Keratinocyte (primary cell): ENCODE measurements at regions not wholly inside any gene's neighbourhood (a gene's known extent, or its start where the extent isn't known, plus 50 kb on each side); places are given as distances from the start of the nearest gene placed in this dataset.

Experiments
- DNase-seq: peaks from one replicate; pipeline ENCODE4 v3.0.0-alpha.2; 2011; ENCODE audit warnings: low read depth, missing footprints, low spot score
- FAIRE-seq: peaks from 2 replicates; lab custom pipeline; 2011; peaks lifted over from hg19 to GRCh38; lab: Jason Lieb, UNC
- H2AFZ ChIP-seq: 2 replicates; pipeline ENCODE4 v1.6.0; 2012; ENCODE audit warnings: low read length, control low read depth, inconsistent platforms; ENCODE audit not compliant: control insufficient read depth
- H3K27ac ChIP-seq: 2 replicates; pipeline ENCODE4 v1.5.1; 2011; ENCODE audit warnings: low read length; ENCODE audit not compliant: control insufficient read depth, insufficient read depth
- H3K27me3 ChIP-seq: 3 replicates; pipeline ENCODE4 v1.6.0; 2011; ENCODE audit warnings: low read length; ENCODE audit not compliant: control insufficient read depth, insufficient read depth; ENCODE audit errors: extremely low read depth
- H3K36me3 ChIP-seq, 2 experiments: 2 replicates in 1 of 2; 3 replicates in 1 of 2; pipeline ENCODE4 v1.5.1; 2011; ENCODE audit warnings: low read length in 2 of 2, mild to moderate bottlenecking in 1 of 2; ENCODE audit not compliant: control insufficient read depth in 2 of 2, insufficient read depth in 2 of 2; ENCODE audit errors: extremely low read depth in 1 of 2
- H3K4me1 ChIP-seq: 3 replicates; pipeline ENCODE4 v1.5.1; 2011; ENCODE audit warnings: low read length; ENCODE audit not compliant: control insufficient read depth, insufficient read depth; ENCODE audit errors: extremely low read depth
- H3K4me2 ChIP-seq: 3 replicates; pipeline ENCODE4 v1.6.0; 2011; ENCODE audit warnings: low read depth, low read length; ENCODE audit not compliant: control insufficient read depth, insufficient read depth; ENCODE audit errors: extremely low read depth
- H3K4me3 ChIP-seq, 3 experiments: fragments of 200-600 bp in 1 of 3; sonication (generic) in 1 of 3; 2 replicates in 2 of 3; 3 replicates in 1 of 3; pipeline ENCODE4 v1.5.1; 2011 to 2016; ENCODE audit warnings: low read length in 3 of 3, mild to moderate bottlenecking in 3 of 3, control low read depth in 2 of 3, inconsistent platforms in 1 of 3, low read depth in 1 of 3, mixed read lengths in 1 of 3, mixed run types in 1 of 3, moderate library complexity in 1 of 3; ENCODE audit not compliant: control insufficient read depth in 2 of 3, insufficient read depth in 2 of 3; ENCODE audit errors: extremely low read depth in 1 of 3
- H3K79me2 ChIP-seq: 2 replicates; pipeline ENCODE4 v1.6.0; 2012; ENCODE audit warnings: low read length; ENCODE audit not compliant: control insufficient read depth, insufficient read depth
- H3K9ac ChIP-seq: 3 replicates; pipeline ENCODE4 v1.6.0; 2011; ENCODE audit warnings: low read length; ENCODE audit not compliant: control insufficient read depth, insufficient read depth; ENCODE audit errors: extremely low read depth
- H3K9me1 ChIP-seq: 3 replicates; pipeline ENCODE4 v1.6.0; 2011; ENCODE audit warnings: low read length; ENCODE audit not compliant: control insufficient read depth, insufficient read depth; ENCODE audit errors: extremely low read depth
- H3K9me3 ChIP-seq: 2 replicates; pipeline ENCODE4 v1.5.1; 2012; ENCODE audit warnings: low read depth, low read length; ENCODE audit not compliant: control insufficient read depth
- H4K20me1 ChIP-seq: 3 replicates; pipeline ENCODE4 v1.6.0; 2011; ENCODE audit warnings: low read length; ENCODE audit not compliant: control insufficient read depth, insufficient read depth; ENCODE audit errors: extremely low read depth
- EZH2 ChIP-seq: IDR thresholded peaks from one replicate; pipeline ENCODE4 v1.6.1; 2012; ENCODE audit warnings: inconsistent platforms, mild to moderate bottlenecking, low read length, moderate library complexity
- dilution Hi-C: fragments of 300-500 bp; cut with MboI; formaldehyde crosslinking; loops from one replicate; pipeline ENCODE4 v1.7.0; 2020; ENCODE audit warnings: low sequenced_read_pairs; ENCODE audit not compliant: extremely low pct_ligation_motif_present
- TF ChIP-seq, protein P1 (sequence below), 3 experiments: IDR thresholded peaks in 1 of 3; conservative IDR thresholded peaks in 1 of 3; optimal IDR thresholded peaks in 1 of 3; 2 replicates in 2 of 3; 3 replicates in 1 of 3; pipeline versions ENCODE3 to v1.5.1; 2011; ENCODE audit warnings: low read length in 3 of 3, mild to moderate bottlenecking in 3 of 3, moderate library complexity in 2 of 3, control low read depth in 1 of 3, inconsistent platforms in 1 of 3; ENCODE audit not compliant: insufficient read depth in 2 of 3; ENCODE audit errors: extremely low read depth in 1 of 3

DNA sequence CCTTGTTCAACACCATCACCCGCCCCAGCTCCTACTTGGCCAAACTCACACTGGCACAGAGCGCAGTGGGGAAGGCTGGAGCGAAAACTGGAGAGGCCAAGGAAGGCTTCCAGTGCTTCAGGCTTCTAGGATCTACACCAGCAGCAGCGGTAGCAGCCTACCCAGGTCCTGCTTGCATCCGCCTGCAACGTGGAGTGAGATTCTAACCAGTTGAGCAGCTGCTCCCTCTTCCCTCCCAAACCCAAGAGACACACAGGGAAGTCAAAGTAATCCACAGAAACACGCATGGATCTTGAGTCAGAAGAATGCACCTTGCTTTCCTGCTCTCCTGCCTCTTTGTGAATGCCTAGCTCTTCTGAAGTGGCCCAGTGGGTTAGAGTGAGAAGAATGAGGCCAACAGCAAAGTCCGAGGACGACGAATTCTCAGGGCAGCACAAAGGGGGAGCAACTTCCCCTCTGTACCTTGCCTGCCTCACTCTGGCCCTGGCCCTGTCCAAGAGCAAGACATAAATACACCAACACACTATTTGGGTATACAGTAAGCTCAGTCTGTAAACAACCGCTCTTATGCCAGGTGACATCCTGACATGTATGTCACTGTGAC is 95.9 kb upstream of the FOXQ1 start:
- DNase-seq (no peak), FAIRE-seq (no peak)
- no peaks in the 10 kb centered on the region for H3K9me1 ChIP-seq
- no peaks in the 10 kb centered on the region for H3K79me2 ChIP-seq
- no peaks in the 10 kb centered on the region for H3K9me3 ChIP-seq
- no peak for TF ChIP-seq EZH2
- TF ChIP-seq, protein P1, sequence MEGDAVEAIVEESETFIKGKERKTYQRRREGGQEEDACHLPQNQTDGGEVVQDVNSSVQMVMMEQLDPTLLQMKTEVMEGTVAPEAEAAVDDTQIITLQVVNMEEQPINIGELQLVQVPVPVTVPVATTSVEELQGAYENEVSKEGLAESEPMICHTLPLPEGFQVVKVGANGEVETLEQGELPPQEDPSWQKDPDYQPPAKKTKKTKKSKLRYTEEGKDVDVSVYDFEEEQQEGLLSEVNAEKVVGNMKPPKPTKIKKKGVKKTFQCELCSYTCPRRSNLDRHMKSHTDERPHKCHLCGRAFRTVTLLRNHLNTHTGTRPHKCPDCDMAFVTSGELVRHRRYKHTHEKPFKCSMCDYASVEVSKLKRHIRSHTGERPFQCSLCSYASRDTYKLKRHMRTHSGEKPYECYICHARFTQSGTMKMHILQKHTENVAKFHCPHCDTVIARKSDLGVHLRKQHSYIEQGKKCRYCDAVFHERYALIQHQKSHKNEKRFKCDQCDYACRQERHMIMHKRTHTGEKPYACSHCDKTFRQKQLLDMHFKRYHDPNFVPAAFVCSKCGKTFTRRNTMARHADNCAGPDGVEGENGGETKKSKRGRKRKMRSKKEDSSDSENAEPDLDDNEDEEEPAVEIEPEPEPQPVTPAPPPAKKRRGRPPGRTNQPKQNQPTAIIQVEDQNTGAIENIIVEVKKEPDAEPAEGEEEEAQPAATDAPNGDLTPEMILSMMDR (optimal IDR thresholded peaks at IDR 0.05 in 1 of 3, IDR thresholded peaks at IDR 0.05 in 1 of 3, conservative IDR thresholded peaks at IDR 0.05 in 1 of 3; ENCODE audit: extremely low read depth in 1 of 3, insufficient read depth in 2 of 3, low read length in 3 of 3) = no peak
- no peak overlapping the region for H3K4me2 ChIP-seq
- H3K9ac ChIP-seq = no peak overlapping the region
- H3K36me3 ChIP-seq = no peaks in the 10 kb centered on the region
- dilution Hi-C loops = no loop called here
- H3K4me3 ChIP-seq = no peak overlapping the region
- H3K27me3 ChIP-seq = no peaks in the 10 kb centered on the region
- H4K20me1 ChIP-seq = no peaks in the 10 kb centered on the region
- H3K27ac ChIP-seq = no peak overlapping the region
- H3K4me1 ChIP-seq = no peaks in the 10 kb centered on the region
- no peak overlapping the region for H2AFZ ChIP-seq

DNA sequence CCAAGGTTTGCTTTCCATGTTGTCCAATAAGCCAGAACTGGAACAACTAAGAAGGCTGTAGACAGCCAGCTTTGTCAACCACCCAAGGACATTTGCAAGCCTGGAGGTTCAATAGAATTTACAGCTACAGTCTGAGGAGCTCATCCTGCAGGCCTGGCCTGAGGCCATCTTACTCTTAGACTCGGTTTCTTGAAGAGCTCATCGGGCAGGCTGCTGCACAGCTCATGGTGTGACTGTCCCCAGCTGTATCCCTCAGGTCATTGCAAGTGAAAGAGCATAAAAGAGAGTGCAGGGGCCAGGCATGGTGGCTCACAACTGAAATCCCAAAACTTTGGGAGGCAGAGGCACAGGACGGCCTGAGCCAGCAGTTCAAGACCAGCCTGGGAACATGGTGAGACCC is 96.9 kb upstream of the FOXQ1 start:
- FAIRE-seq (no peak), DNase-seq (no peak)
- H3K27me3 ChIP-seq = no peaks in the 10 kb centered on the region
- H3K9me3 ChIP-seq = no peaks in the 10 kb centered on the region
- H3K27ac ChIP-seq = no peak overlapping the region
- H3K4me2 ChIP-seq = no peak overlapping the region
- no peaks in the 10 kb centered on the region for H3K9me1 ChIP-seq
- H3K4me1 ChIP-seq = no peaks in the 10 kb centered on the region
- no peaks in the 10 kb centered on the region for H3K36me3 ChIP-seq
- no peak overlapping the region for H3K9ac ChIP-seq
- no peaks in the 10 kb centered on the region for H4K20me1 ChIP-seq
- dilution Hi-C loops = no loop called here
- H2AFZ ChIP-seq = no peak overlapping the region
- no peak overlapping the region for H3K4me3 ChIP-seq
- no peaks in the 10 kb centered on the region for H3K79me2 ChIP-seq
- no peak for TF ChIP-seq EZH2
- TF ChIP-seq, protein P1 (optimal IDR thresholded peaks at IDR 0.05 in 1 of 3, IDR thresholded peaks at IDR 0.05 in 1 of 3, conservative IDR thresholded peaks at IDR 0.05 in 1 of 3; ENCODE audit: extremely low read depth in 1 of 3, insufficient read depth in 2 of 3, low read length in 3 of 3) = peak in 1 of 3 experiments; percentile 4
